Aorta (tissue), 5 donors: ENCODE measurements at regions not wholly inside any gene's neighbourhood (a gene's known extent, or its start where the extent isn't known, plus 50 kb on each side); places are given as distances from the start of the nearest gene placed in this dataset.
A peak's percentile ranks its signal among the peaks of the same experiment; 100 is the strongest.

Source experiments
- ATAC-seq: fragments of 200-7000 bp; cut with Tn5 transposase; one replicate; pipeline ENCODE4 v1.9.1; 2022; ENCODE audit warnings: moderate library complexity; ENCODE audit not compliant: low FRiP score
- DNase-seq, 2 donors: peaks; one replicate each; pipeline ENCODE4 v3.0.0-alpha.2; 2020
- H3K27ac ChIP-seq, 2 donors: one replicate each; pipeline ENCODE4 v1.5.1; 2013; ENCODE audit warnings: low read length in 2 of 2, mild to moderate bottlenecking in 2 of 2, moderate library complexity in 2 of 2, control low read depth in 1 of 2, inconsistent platforms in 1 of 2, low read depth in 1 of 2
- H3K27me3 ChIP-seq, 2 donors: one replicate each; pipeline ENCODE4 v1.6.1; 2013; ENCODE audit warnings: control low read depth in 1 of 2, low read length in 1 of 2, mild to moderate bottlenecking in 1 of 2, moderate library complexity in 1 of 2; ENCODE audit not compliant: insufficient read depth in 2 of 2, control insufficient read depth in 1 of 2
- H3K36me3 ChIP-seq, 2 donors: one replicate each; pipeline ENCODE4 v1.6.1; 2013; ENCODE audit warnings: control low read depth in 1 of 2, low read length in 1 of 2, mild to moderate bottlenecking in 1 of 2; ENCODE audit not compliant: insufficient read depth in 2 of 2, control insufficient read depth in 1 of 2
- H3K4me1 ChIP-seq, 2 donors: one replicate each; pipeline ENCODE4 v1.6.1; 2013; ENCODE audit warnings: low read length in 2 of 2, control low read depth in 1 of 2, mild to moderate bottlenecking in 1 of 2, moderate library complexity in 1 of 2; ENCODE audit not compliant: insufficient read depth in 2 of 2, control insufficient read depth in 1 of 2
- H3K4me3 ChIP-seq, 2 donors: one replicate each; pipeline ENCODE4 v1.5.1; 2013; ENCODE audit warnings: low read length in 2 of 2, control low read depth in 1 of 2, mild to moderate bottlenecking in 1 of 2
- H3K9me3 ChIP-seq: one replicate; pipeline ENCODE4 v1.6.1; 2013; ENCODE audit warnings: mild to moderate bottlenecking, low read length; ENCODE audit not compliant: control insufficient read depth
- WGBS, 2 donors: extraction: QIAGEN DNeasy Blood & Tissue Kit; methylation state at CpG; one replicate each; pipeline ENCODE4 v1.1.7; 2013; 5-methylcytosine and 5-hydroxymethylcytosine counted together
- intact Hi-C, 2 donors: fragments of 100-400 bp; cut with DNase I; formaldehyde crosslinking; loops; one replicate each; pipeline versions ENCODE4 v1.14.2 to v1.15.0; 2022
- donor health status: healthy with polysubstance abuse.
- donor health status: Bipolar disorder and iron deficiency.
- donor health status: DM: no; HTN: no; CAD: no.
- donor health status: DM: no; HTN: no; CAD: no.
- donor health status: DM: yes; HTN: yes; CAD: no.

DNA sequence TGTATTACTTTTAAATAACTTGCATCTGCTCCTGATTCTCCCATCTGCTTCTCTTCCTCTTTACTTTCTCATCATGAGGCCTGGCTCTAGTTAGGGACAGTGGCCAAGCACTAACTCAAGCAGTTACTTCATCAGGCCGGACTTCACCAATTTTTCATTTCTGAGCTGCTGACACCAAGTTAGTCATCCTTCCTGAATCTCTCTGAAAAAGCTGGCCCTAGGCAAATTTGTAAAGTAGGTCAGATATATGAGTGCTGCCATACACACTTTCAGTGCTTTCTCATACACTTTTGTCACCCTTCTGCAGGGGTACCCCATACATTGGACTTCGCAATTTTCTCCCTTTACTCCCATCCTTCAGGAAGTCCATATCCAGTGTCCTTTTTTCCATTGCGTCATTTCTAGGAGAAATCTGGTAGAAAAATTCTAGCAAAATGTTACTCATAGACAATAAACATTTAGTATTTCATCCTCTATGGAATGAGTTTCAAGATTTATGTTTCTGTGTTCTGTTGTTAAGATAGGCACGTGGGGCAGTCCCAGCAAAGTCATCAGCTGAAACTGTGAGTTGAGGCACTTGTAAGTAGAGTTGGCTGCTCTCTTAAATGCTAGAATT, 276.8 kb upstream of the TMPO start:
- 50 to 56% methylated on average over 4 of the region's 4 CpGs for WGBS, 2 donors
- peaks cover 2% of the 10 kb centered on the region for H3K9me3 ChIP-seq
- no peaks in the 10 kb centered on the region for H3K27me3 ChIP-seq
- H3K27ac ChIP-seq = no peak overlapping the region
- no peaks in the 10 kb centered on the region for H3K4me1 ChIP-seq
- ATAC-seq = peak; percentile 57
- H3K36me3 ChIP-seq = no peaks in the 10 kb centered on the region
- DNase-seq = no peak
- no peak overlapping the region for H3K4me3 ChIP-seq
- intact Hi-C loops = no loop called here

DNA sequence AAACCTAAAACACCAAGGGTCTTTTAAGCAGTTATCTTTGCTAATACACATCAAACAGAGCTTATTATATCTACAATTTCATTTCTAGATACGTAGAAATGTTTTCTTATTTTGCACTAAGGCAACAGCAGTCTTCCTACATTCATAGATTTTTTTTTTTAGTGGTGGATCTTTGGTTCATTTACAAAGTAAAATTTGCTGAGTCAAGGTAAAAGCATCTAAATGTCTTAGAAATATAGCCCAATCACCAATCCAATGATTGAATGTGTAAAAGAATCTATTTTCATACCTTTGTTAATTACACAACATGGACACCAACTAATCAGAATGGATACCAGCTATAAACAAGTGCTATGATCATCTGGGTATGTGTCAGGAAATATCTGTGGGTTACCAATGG, 272.2 kb upstream of the TMPO start:
- Histone ChIP-seq H3K9me3 (no peaks in the 10 kb centered on the region), H3K27me3 (no peaks in the 10 kb centered on the region), H3K27ac (no peak overlapping the region), H3K4me1 (no peaks in the 10 kb centered on the region), H3K36me3 (no peaks in the 10 kb centered on the region), H3K4me3 (no peak overlapping the region)
- DNase-seq = no peak
- no peak for ATAC-seq
- intact Hi-C loops = no loop called here
- WGBS, 2 donors = 81 to 88% methylated on average over 1 of the region's 1 CpG

DNA sequence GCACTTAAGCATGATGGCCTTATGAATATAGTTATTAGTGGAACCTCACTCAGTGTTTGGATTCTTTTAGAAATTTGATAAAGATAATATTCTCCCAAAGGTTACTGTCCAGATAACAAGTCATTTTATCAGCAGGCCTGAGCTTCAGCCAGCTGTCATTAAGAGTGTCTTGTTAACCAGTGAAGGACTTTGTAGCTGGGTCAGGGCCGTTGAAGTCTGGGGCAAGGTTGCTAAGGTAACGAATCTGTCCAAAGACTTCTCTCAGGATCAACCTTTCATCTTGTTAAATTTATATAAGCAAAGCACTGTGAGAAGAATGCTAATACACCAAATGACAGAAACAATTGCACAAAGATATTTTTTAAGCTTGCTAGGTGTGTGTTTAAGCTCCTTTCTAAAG, 271.3 kb upstream of the TMPO start:
- no peaks in the 10 kb centered on the region for H3K9me3 ChIP-seq
- no peaks in the 10 kb centered on the region for H3K4me1 ChIP-seq
- no peak overlapping the region for H3K27ac ChIP-seq
- intact Hi-C loops = no loop called here
- H3K36me3 ChIP-seq = no peaks in the 10 kb centered on the region
- H3K4me3 ChIP-seq = no peak overlapping the region
- no peak for DNase-seq
- no peak for ATAC-seq
- no peaks in the 10 kb centered on the region for H3K27me3 ChIP-seq
- WGBS, 2 donors = 51 to 55% methylated on average over 2 of the region's 2 CpGs

DNA sequence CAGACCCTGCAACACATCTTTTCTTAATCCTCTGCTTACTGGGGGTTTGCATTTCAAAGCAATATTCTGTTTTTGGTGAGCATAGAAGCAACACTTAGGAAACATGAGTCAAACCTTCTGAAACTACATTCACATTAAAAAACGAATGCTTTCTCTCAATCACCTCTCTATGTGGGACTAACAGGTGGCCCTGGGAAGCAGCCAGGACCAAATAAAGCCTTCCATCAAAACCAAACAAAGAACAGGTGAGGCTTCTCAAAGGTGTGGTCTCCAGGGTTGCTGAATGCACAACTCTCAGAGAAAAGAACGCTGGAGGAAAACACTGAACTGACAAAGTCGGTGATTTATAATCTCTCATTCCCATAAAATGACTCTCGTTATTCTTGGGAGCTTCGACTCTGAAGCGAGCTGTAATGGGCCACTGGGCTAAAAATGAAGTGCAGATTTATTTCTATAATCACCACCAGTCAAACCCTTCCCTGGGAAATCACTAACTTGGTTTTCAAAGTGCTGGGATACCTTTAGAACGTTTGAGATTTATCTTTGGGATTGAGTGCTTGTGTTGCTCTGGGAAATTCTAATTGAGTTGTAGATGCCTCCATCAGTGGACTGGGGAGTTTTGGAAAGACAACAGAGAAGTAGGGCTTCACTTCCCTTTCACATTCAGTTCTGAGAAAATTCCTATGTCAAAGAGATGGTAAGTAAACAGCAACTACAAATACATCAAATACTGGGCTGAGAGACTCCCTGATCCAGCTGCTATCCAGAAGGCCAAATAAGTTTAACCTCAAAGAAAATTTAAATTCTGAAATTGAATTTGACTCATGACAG, 262.0 kb upstream of the TMPO start:
- Histone ChIP-seq H3K27ac (no peak overlapping the region), H3K9me3 (no peaks in the 10 kb centered on the region), H3K27me3 (no peaks in the 10 kb centered on the region), H3K4me3 (no peak overlapping the region), H3K36me3 (no peaks in the 10 kb centered on the region), H3K4me1 (no peaks in the 10 kb centered on the region)
- ATAC-seq (no peak), DNase-seq (no peak)
- intact Hi-C loops = no loop called here
- 12 to 29% methylated on average over 7 of the region's 7 CpGs for WGBS, 2 donors

DNA sequence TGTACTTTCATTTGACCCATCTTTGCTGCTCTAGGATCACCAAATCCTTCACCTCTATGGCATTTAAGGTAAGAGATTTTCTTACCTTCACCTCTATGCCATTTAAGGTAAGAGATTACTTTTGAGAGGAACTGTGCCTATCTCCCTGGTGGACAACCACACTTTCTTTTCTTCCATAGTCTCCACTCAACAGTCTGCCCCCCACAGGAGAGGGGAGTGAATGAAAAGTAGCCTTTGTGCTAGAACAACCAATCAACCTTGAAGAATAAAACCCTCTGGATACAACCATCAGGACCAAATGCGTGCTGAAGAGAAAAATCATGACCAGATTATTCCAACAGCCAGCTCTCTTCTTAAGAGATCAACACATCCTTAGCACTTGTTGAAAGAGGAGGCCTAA, 258.6 kb upstream of the TMPO start:
- Histone ChIP-seq H3K4me3 (no peak overlapping the region), H3K4me1 (no peaks in the 10 kb centered on the region), H3K9me3 (no peaks in the 10 kb centered on the region), H3K27me3 (no peaks in the 10 kb centered on the region), H3K27ac (no peak overlapping the region), H3K36me3 (no peaks in the 10 kb centered on the region)
- intact Hi-C loops = no loop called here
- ATAC-seq (no peak), DNase-seq (no peak)
- 96 to 97% methylated on average over 1 of the region's 1 CpG for WGBS, 2 donors

DNA sequence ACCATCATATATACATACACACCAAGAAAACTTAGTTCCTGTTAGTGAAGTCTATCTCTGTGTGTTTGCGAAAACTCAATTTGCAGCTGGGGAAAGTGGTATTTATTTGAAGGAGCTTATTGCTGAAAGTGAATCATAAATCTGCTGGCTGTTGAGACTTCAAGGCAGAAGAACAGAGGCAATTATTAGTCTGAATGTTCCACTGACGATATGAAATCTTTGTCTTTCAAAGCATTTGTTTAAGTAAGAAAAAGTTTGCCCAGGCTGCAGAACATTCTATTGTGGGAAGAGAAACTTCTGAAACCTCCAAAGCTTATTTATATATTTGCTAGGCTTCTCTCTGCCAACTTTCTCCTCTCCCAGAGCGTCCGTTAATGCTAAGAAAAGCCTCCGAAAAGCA, 255.7 kb upstream of the TMPO start:
- no peak for ATAC-seq
- Histone ChIP-seq H3K36me3 (no peaks in the 10 kb centered on the region), H3K27ac (no peak overlapping the region), H3K9me3 (no peaks in the 10 kb centered on the region), H3K4me3 (no peak overlapping the region), H3K27me3 (no peaks in the 10 kb centered on the region), H3K4me1 (no peaks in the 10 kb centered on the region)
- WGBS, 2 donors = 13 to 26% methylated on average over 5 of the region's 5 CpGs
- DNase-seq = no peak
- intact Hi-C loops = no loop called here

DNA sequence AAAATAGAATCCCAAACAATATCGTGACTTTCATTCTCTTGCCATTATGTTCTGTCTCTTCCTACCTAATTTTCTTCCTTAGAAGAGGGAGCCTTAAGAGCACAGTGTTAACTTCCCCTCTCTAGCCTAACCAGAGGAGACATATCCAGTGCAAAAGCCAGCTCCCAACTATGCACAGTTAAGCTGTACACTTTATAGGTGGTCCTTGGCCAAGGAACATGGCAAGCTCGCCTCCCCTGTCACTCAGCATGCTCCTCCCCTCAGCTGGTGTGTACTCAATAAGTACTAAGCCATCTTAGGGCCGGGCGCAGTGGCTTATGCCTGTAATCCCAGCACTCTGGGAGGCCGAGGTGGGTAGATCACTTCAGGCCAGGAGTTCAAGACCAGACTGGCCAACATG, 255.1 kb upstream of the TMPO start:
- WGBS, 2 donors = 69 to 76% methylated on average over 5 of the region's 5 CpGs

DNA sequence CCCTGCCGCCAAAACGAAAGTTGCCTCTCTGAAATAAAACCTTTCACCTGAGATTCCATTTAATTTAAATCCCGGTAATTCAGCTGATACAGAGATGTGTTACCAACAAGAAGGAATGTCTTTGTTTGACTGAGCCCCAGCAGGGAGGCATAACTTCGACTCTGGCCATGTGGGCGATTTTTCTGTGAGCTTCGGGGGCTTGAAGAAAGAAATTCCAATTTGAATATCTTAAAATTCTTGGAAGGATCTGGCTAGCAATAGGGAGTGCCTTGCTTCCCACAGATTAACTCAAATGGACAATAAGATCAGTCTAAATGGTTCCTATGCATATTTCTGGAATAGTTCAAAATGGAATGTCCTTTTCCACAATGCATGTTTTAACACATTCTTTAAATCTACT, 252.5 kb upstream of the TMPO start:
- Histone ChIP-seq H3K27me3 (peaks cover 0 to 2% of the 10 kb centered on the region in 2 donors), H3K9me3 (peaks cover 4% of the 10 kb centered on the region), H3K4me1 (no peaks in the 10 kb centered on the region), H3K4me3 (no peak overlapping the region), H3K27ac (no peak overlapping the region), H3K36me3 (no peaks in the 10 kb centered on the region)
- DNase-seq (no peak), ATAC-seq (no peak)
- 58 to 69% methylated on average over 6 of the region's 6 CpGs for WGBS, 2 donors
- intact Hi-C loops = no loop called here

More for the DNA sequence above, 255.1 kb upstream of the TMPO start:
- no peaks in the 10 kb centered on the region for H3K4me1 ChIP-seq
- no peak for ATAC-seq
- H3K4me3 ChIP-seq = no peak overlapping the region
- no peak overlapping the region for H3K27ac ChIP-seq
- no peak for DNase-seq
- intact Hi-C loops = no loop called here
- no peaks in the 10 kb centered on the region for H3K27me3 ChIP-seq
- no peaks in the 10 kb centered on the region for H3K36me3 ChIP-seq
- no peaks in the 10 kb centered on the region for H3K9me3 ChIP-seq
